ENCODE measurements at regions not wholly inside any gene's neighbourhood (a gene's known extent, or its start where the extent isn't known, plus 50 kb on each side); places are given as distances from the start of the nearest gene placed in this dataset.

- TF ChIP-seq EP300 (IDR thresholded peaks at IDR 0.05) (no peak), POLR2A (IDR thresholded peaks at IDR 0.05) (no peak), CTCF (IDR thresholded peaks at IDR 0.05) (no peak), POLR2AphosphoS5 (IDR thresholded peaks at IDR 0.05) (no peak)
- WGBS, 2 donors: 65 to 70% methylated on average over 2 of the region's 2 CpGs
- H3K4me1 ChIP-seq: no peaks in the 10 kb centered on the region
- H3K36me3 ChIP-seq: no peaks in the 10 kb centered on the region
- ATAC-seq (ENCODE audit: low FRiP score in 2 of 2) (no peak), DNase-seq (no peak)
- H3K4me3 ChIP-seq: no peak overlapping the region
- H3K27ac ChIP-seq: no peak overlapping the region
- H3K27me3 ChIP-seq: no peaks in the 10 kb centered on the region
- H3K9me3 ChIP-seq: no peaks in the 10 kb centered on the region
These were observed 183.1 kb downstream of the ZNF330 start for GRCh38 chr4:141403782-141404181.

- DNase-seq (no peak), ATAC-seq (ENCODE audit: low FRiP score in 2 of 2) (no peak)
- Histone ChIP-seq H3K27ac (no peak overlapping the region), H3K4me1 (no peaks in the 10 kb centered on the region), H3K36me3 (no peaks in the 10 kb centered on the region), H3K27me3 (no peaks in the 10 kb centered on the region), H3K9me3 (no peaks in the 10 kb centered on the region), H3K4me3 (no peak overlapping the region)
- TF ChIP-seq POLR2A (IDR thresholded peaks at IDR 0.05) (no peak), EP300 (IDR thresholded peaks at IDR 0.05) (no peak)
These were observed 185.5 kb downstream of the ZNF330 start for GRCh38 chr4:141406237-141406636.

GRCh38 chr4:141409556-141409955 is 188.9 kb downstream of the ZNF330 start:
- no peaks in the 10 kb centered on the region for H3K4me1 ChIP-seq
- TF ChIP-seq POLR2A (IDR thresholded peaks at IDR 0.05): no peak
- no peak for TF ChIP-seq CTCF (IDR thresholded peaks at IDR 0.05)
- no peak for TF ChIP-seq POLR2AphosphoS5 (IDR thresholded peaks at IDR 0.05)
- TF ChIP-seq EP300 (IDR thresholded peaks at IDR 0.05): no peak
- H3K4me3 ChIP-seq: no peak overlapping the region
- no peak for DNase-seq
- H3K36me3 ChIP-seq: no peaks in the 10 kb centered on the region
- H3K27ac ChIP-seq: no peak overlapping the region
- no peaks in the 10 kb centered on the region for H3K27me3 ChIP-seq
- 91 to 94% methylated on average over 5 of the region's 5 CpGs for WGBS, 2 donors
- no peak for ATAC-seq (ENCODE audit: low FRiP score in 2 of 2)
- no peaks in the 10 kb centered on the region for H3K9me3 ChIP-seq

- DNase-seq: no peak
- H3K4me1 ChIP-seq: no peaks in the 10 kb centered on the region
- no peak overlapping the region for H3K4me3 ChIP-seq
- no peak for TF ChIP-seq EP300 (IDR thresholded peaks at IDR 0.05)
- no peak for TF ChIP-seq POLR2AphosphoS5 (IDR thresholded peaks at IDR 0.05)
- TF ChIP-seq CTCF (IDR thresholded peaks at IDR 0.05): no peak
- TF ChIP-seq POLR2A (IDR thresholded peaks at IDR 0.05): no peak
- no peaks in the 10 kb centered on the region for H3K36me3 ChIP-seq
- WGBS, 2 donors: 88 to 89% methylated on average over 4 of the region's 4 CpGs
- H3K9me3 ChIP-seq: no peaks in the 10 kb centered on the region
- H3K27me3 ChIP-seq: no peaks in the 10 kb centered on the region
- no peak for ATAC-seq (ENCODE audit: low FRiP score in 2 of 2)
- no peak overlapping the region for H3K27ac ChIP-seq
These were observed 190.1 kb downstream of the ZNF330 start for GRCh38 chr4:141410839-141411238.

- Histone ChIP-seq H3K27ac (no peak overlapping the region), H3K27me3 (no peaks in the 10 kb centered on the region), H3K4me3 (no peak overlapping the region), H3K36me3 (no peaks in the 10 kb centered on the region), H3K9me3 (no peaks in the 10 kb centered on the region), H3K4me1 (no peaks in the 10 kb centered on the region)
- 84 to 86% methylated on average over 1 of the region's 1 CpG for WGBS, 2 donors
- no peak for ATAC-seq (ENCODE audit: low FRiP score in 2 of 2)
- TF ChIP-seq POLR2AphosphoS5 (IDR thresholded peaks at IDR 0.05) (no peak), CTCF (IDR thresholded peaks at IDR 0.05) (no peak), POLR2A (IDR thresholded peaks at IDR 0.05) (no peak), EP300 (IDR thresholded peaks at IDR 0.05) (no peak)
- DNase-seq: no peak
These were observed 191.2 kb downstream of the ZNF330 start for GRCh38 chr4:141411936-141412335.
